ENCODE measurements at regions not wholly inside any gene's neighbourhood (a gene's known extent, or its start where the extent isn't known, plus 50 kb on each side); places are given as distances from the start of the nearest gene placed in this dataset.

DNA sequence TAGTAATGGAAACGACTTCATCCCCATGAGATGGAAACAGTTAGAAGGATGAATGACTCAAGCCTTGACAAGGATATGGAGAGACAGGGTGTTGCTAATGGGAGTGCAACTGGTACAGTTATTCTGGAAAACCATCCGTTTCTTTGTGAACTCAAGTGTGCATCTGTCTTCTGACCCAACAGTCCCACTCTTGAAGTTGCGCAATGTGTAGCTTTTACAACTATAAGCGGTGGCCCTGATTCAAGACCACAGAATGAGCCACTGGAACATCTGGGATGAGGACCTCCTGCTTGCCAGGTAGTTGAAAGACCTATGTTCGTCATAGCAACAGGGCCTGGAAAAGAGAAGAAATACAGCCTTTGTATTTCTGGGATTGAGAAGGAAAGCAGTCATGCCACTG lies 115.8 kb upstream of the GMDS start:
- Histone ChIP-seq H3K27ac (no peak overlapping the region), H3K36me3 (peaks cover 0 to 7% (median 0%) of the 10 kb centered on the region in 9 donors), H3K4me3 (no peak overlapping the region), H3K4me1 (no peaks in the 10 kb centered on the region), H3K9me3 (no peaks in the 10 kb centered on the region), H3K27me3 (no peaks in the 10 kb centered on the region)
- no peak for TF ChIP-seq POLR2A (IDR thresholded peaks at IDR 0.05)
- TF ChIP-seq, protein P1, sequence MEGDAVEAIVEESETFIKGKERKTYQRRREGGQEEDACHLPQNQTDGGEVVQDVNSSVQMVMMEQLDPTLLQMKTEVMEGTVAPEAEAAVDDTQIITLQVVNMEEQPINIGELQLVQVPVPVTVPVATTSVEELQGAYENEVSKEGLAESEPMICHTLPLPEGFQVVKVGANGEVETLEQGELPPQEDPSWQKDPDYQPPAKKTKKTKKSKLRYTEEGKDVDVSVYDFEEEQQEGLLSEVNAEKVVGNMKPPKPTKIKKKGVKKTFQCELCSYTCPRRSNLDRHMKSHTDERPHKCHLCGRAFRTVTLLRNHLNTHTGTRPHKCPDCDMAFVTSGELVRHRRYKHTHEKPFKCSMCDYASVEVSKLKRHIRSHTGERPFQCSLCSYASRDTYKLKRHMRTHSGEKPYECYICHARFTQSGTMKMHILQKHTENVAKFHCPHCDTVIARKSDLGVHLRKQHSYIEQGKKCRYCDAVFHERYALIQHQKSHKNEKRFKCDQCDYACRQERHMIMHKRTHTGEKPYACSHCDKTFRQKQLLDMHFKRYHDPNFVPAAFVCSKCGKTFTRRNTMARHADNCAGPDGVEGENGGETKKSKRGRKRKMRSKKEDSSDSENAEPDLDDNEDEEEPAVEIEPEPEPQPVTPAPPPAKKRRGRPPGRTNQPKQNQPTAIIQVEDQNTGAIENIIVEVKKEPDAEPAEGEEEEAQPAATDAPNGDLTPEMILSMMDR (IDR thresholded peaks at IDR 0.05), result no peak
- intact Hi-C loops (cut with DNase I), result no loop called here
- no peak for DNase-seq
- ATAC-seq, result no peak
- 96 to 99% (median 98%) methylated on average over 5 of the region's 5 CpGs for WGBS, 4 donors

DNA sequence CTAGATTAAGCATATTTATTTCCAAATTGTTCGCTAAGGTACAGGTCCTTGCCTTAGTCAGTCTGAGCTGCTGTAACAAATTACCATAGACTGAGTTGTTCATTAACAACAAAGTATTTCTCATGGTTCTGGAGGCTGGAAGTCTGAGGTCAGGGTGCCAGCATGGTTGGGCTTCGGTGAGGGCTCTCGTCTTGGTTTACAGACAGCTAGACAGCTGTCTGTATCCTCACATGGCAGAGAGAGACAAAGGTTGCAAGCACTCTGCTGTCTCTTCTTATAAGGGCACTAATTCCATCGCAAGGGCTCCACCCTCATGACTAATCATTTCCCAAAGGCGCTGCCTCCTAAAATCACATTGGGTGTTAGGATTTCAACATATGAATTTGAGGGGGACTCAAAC lies 115.3 kb upstream of the GMDS start:
- ATAC-seq (no peak), DNase-seq (no peak)
- intact Hi-C loops (cut with DNase I), result no loop called here
- no peak overlapping the region for H3K27ac ChIP-seq
- no peaks in the 10 kb centered on the region for H3K4me1 ChIP-seq
- H3K36me3 ChIP-seq, result peaks cover 0 to 7% (median 0%) of the 10 kb centered on the region in 9 donors
- H3K27me3 ChIP-seq, result no peaks in the 10 kb centered on the region
- 89 to 99% (median 97%) methylated on average over 5 of the region's 5 CpGs for WGBS, 4 donors
- no peak overlapping the region for H3K4me3 ChIP-seq
- no peaks in the 10 kb centered on the region for H3K9me3 ChIP-seq
- TF ChIP-seq, protein P1 (IDR thresholded peaks at IDR 0.05), result no peak
- no peak for TF ChIP-seq POLR2A (IDR thresholded peaks at IDR 0.05)

DNA sequence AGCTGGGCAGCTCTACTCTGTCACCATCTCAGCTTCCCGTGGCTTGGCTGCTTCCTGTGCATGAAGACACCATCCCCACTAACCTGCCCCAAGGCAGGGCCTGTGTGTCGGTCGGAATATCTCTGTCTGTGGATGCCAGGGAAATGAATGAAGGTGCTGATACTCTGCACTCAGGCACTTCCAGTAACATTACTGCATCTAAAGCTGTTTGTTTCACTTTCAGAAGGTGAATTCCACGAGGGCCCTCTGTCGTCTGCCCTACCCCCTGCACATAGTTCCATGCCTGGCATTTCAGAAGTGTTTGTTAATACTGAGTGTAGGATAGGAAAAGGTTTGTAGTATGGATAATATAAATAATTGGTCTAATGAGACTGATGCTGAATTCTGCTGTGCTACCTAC lies 114.7 kb upstream of the GMDS start:
- no peak for TF ChIP-seq POLR2A (IDR thresholded peaks at IDR 0.05)
- TF ChIP-seq, protein P1 (IDR thresholded peaks at IDR 0.05), result no peak
- peaks cover 0 to 7% (median 0%) of the 10 kb centered on the region in 9 donors for H3K36me3 ChIP-seq
- 81 to 99% (median 90%) methylated on average over 5 of the region's 5 CpGs for WGBS, 4 donors

DNA sequence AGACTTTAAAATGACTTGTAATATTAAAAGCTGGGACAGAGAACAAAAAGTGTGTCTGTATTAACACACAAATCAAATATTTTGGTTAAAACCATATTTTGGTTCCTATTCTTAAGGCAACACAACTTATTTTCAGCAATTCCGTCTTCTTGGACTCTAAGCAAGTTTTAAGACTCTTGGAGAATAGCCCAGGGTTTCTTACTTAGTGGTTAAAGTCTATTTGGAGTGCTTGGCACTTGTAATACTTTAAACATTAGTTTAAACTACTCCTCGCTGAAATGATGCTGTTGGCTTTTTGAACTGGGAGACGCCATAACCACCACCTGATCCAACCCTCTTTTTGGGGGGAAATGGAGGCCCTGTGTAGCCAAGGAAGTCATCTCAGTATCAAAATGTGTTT lies 109.7 kb upstream of the GMDS start:
- Histone ChIP-seq H3K9me3 (no peaks in the 10 kb centered on the region), H3K27me3 (no peaks in the 10 kb centered on the region), H3K4me1 (peaks cover 0 to 11% (median 5%) of the 10 kb centered on the region in 12 donors), H3K36me3 (peaks cover 0 to 3% (median 0%) of the 10 kb centered on the region in 9 donors), H3K27ac (no peak overlapping the region), H3K4me3 (no peak overlapping the region)
- intact Hi-C loops (cut with DNase I), result loop anchor here (2.0 to 10.0 kb wide), 7 partner anchors 140 to 758 kb away; no protein-coding TSS in a partner anchor
- WGBS, 4 donors, result 82 to 90% (median 85%) methylated on average over 3 of the region's 3 CpGs
- no peak for TF ChIP-seq POLR2A (IDR thresholded peaks at IDR 0.05)
- TF ChIP-seq, protein P1 (IDR thresholded peaks at IDR 0.05), result no peak
- DNase-seq (no peak), ATAC-seq (no peak)

More for the DNA sequence above, 114.7 kb upstream of the GMDS start:
- no peaks in the 10 kb centered on the region for H3K4me1 ChIP-seq
- no peaks in the 10 kb centered on the region for H3K9me3 ChIP-seq
- H3K27me3 ChIP-seq, result no peaks in the 10 kb centered on the region
- H3K4me3 ChIP-seq, result no peak overlapping the region
- no peak overlapping the region for H3K27ac ChIP-seq
- intact Hi-C loops (cut with DNase I), result no loop called here
- DNase-seq (no peak), ATAC-seq (no peak)
